NK-92 treated with Interleukin-12 subunit alpha and Interleukin-12 subunit beta, amount 100 ng/mL, for 24 hours (cell line): ENCODE measurements at regions not wholly inside any gene's neighbourhood (a gene's known extent, or its start where the extent isn't known, plus 50 kb on each side); places are given as distances from the start of the nearest gene placed in this dataset.
"Not testable (repeated sequence)": the region's sequence is repeated elsewhere in the genome, so short reads cannot be mapped to it uniquely, and the experiment has no call there.

ENCODE experiments used
- DNase-seq: peaks from one replicate; lab custom pipeline; 2025; lab: John Stamatoyannopoulos, UW

- DNase-seq: no peak
Measured at GRCh38 chr7:28329661-28330363, 82.5 kb upstream of the CREB5 start.

GRCh38 chr7:28330384-28331070 is 81.8 kb upstream of the CREB5 start:
- no peak for DNase-seq

GRCh38 chr7:28332046-28332445 is 80.3 kb upstream of the CREB5 start:
- no peak for DNase-seq

DNA sequence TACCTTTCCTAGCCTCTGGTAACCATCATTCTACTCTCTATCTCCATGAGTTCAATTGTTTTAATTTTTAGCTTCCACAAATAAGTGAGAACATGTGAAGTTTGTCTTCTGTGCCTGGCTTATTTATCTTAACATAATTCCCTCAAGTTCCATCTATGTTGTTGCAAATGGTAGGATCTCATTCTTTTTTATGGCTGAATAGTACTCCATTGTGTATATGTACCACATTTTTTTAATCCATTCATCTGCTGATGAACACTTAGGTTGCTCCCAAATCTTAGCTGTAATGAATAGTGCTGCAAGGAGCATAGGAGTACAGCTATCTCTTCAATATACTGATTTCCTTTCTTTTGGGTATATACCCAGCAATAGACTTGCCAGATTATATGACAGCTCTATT is 78.8 kb upstream of the CREB5 start:
- not testable (repeated sequence) for DNase-seq

DNA sequence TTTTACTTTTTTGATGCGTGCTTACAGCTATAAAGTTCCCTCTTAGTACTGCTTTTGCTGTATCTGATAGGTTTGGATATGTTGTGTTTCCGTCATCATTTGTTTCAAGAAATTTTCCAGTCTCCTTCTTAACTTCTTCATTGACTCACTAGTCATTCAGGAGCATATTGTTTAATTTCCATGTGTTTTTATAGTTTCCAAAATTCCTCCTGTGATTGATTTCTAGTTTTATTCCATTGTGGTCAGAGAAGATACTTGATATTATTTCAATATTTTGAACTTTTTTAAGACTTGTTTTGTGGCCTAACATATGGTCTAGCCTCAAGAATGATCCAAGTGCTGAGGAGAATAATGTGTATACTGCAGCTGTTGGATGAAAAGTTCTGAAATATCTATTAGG is 75.5 kb upstream of the CREB5 start:
- no peak for DNase-seq

- no peak for DNase-seq
Measured at GRCh38 chr7:28338041-28338440, 74.3 kb upstream of the CREB5 start.

- DNase-seq: no peak
Measured at GRCh38 chr7:28343462-28343861, 68.9 kb upstream of the CREB5 start.

DNA sequence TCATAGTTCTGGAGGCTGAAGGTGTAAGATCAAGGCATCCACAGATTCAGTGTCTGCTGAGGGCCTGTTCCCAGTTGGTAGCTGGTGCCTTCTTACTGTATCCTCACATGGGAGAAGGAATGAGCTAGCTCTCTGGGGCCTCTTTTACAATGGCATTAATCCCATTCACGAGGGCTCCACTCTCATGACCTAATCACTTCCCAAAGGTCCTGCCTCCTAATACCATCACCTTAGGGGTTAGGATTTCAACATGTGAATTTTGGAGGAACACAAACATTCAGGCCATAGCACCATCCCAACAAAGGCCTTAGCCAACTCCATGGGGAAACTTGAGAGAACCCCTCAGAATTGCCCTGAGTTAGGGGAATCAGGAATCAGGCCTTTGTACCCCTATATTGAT is 66.1 kb upstream of the CREB5 start:
- no peak for DNase-seq

DNA sequence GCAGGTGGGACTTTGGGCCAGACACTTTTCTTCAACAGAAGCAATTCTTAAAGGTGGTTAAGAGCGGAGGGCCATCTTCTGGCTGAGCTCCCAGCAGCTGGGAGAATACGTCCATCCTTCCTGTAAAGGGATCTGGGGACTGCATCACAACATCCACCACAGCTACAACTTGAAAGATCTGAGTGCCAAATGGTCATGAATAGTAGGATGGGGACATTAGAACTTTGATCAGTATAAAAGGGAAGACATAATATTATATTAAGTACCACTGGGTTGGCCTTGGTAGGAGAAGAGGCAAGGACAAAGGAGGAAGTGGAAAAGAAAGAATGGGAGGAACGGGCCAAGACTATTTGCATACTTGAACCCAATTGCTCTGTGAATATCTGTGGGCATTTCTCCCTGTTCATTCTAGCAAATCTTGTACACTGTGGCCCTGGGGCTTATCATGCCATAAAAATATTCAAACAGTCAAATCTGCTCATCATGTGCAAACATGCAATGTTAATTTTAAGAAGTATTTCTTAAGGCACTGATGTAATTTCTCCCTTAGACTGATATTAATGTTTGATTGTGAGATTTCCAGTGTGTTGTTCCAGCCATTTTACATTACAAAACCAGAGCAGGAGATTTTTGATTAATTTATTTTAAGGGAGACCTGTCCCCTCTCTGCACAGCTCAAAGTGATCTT is 65.5 kb upstream of the CREB5 start:
- DNase-seq: no peak

DNA sequence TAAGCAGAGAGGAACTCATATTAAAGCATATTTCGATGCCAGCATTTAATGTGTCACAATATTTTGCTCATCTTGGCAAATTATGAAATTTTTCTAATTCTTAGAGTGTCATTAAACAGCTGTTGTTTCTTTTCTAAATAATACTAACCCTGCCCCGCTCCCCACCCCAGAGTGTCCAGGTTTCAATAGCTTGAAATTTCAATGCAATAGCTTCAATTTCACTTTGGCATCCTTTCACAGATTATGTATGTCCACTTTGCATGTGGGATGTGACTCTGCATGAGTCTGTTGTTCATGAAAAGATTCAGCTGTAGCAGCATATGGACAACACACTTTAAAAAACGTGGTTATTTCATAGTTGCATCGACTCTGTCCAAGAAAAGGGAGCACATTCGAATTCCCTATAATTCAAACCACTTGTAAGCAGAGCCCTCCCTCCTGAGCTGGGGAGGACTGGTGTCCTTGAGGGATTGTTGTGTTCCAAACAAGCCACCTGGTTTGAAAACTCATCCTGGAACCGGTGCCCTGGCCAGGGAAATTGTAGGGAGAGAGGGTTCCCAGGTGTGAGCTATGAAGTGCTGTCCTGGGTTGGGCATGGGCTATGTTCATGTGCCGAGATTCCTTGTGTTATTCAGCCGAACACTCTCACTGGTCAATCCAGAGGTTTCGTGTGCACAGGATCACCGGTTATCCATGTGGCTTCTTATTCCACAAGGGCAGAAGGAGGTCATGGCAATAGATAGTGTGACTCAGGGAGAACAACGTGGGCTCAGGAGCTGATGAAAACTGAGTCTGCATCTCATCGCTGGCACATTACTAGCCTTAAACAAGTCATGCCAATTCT is 64.6 kb upstream of the CREB5 start:
- no peak for DNase-seq

GRCh38 chr7:28348636-28349035 is 63.7 kb upstream of the CREB5 start:
- DNase-seq: no peak

GRCh38 chr7:28349637-28350036 is 62.7 kb upstream of the CREB5 start:
- no peak for DNase-seq

- DNase-seq: no peak
Measured at GRCh38 chr7:28350662-28351061, 61.7 kb upstream of the CREB5 start.

DNA sequence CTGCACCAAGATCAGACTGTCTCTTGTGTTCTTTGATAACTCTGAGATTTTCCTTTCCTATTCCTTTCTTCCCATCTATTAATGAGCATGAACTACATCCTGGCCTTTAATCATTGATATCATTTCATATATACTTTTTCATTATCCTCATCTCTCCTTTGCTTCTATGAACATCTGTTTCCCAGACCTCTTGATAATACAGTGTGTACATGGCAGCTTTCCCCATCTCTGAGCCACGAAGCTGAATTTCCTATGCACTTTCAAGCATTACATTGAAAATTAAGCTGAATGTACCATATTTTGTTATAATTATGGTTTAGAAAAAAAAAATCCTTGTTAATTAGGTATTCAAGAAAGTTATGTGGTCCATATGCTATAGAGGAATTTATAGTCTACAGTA is 60.9 kb upstream of the CREB5 start:
- no peak for DNase-seq

DNA sequence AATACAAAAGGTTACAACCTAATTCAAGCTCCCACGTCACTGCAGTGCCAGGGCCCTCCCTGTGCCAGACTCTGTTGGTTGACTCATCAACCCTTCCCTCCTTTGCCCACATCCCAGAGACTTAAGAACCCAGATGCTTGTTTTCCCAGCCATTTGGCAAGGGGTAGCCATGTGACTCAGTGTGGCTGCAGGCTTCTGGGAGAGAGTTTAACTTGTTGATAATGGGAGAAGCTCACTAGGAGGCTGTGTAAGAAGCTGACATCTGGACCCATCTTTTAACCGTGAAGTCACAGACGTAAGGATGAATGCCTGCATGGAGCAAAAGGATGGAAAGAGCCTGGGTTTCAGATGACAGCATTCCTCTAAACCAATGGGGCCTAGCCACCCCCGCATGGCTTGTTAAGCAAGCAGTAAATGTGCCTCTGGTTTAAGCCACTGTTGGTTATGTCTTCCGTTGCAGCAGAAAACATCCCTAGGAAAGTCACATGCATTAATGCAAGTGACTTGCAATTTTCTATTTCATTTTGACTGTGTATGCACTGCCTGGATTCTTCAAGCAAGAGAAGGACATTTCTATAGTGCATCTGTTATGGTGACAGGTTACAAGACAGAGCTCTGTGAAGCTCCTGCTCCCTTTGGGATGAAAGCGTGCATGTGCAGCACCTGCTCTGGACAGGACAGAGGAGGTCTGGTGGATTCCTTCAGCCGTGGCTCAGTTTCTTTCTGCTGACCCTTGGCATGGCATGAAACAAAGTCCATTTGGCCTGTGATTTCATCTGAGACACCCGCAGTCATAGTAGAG is 57.5 kb upstream of the CREB5 start:
- DNase-seq: no peak

- no peak for DNase-seq
Measured at GRCh38 chr7:28355635-28356319, 56.5 kb upstream of the CREB5 start.

- no peak for DNase-seq
Measured at GRCh38 chr7:28356619-28357018, 55.7 kb upstream of the CREB5 start.

DNA sequence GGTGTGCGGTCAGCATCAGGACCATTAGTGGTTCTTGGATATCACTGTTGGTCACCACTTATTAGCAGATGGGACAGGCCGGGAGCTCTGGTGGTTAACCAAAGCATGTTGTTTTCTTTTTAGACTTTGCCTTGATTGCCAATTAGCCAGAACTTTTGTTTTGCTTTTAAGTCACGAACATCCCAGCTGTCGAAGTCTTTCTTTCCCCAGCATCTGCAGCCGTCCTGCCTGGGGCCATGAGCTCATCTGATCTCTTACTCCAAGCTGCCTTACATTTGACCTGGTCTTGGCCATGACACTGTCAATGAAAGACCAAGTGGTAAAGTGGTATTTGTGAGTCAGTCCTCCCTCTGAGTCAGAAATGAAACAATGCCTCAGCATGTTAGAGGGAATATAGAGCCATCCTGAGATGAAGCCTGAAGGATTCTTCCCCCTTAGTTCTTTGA is 53.9 kb upstream of the CREB5 start:
- DNase-seq: no peak

DNA sequence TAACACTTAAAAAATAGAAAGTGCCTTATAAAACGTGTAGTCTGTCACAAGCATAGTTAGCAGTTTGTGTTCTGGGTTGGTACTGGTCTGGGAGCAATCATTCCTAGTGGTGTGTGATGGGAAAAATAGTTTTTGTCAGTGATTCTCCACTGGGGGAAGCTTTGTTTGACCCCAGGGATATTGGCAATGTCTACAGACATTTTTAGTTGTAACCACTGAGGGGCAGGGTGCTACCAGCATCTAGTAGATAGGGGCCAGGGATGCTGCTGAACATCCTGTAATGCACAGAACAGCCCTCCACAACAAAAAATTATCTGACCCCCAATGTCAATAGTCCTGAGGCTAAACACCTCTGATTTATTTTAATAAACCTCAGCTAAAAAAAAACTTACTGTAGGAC is 51.6 kb upstream of the CREB5 start:
- DNase-seq: no peak

GRCh38 chr7:28361551-28361950 is 50.8 kb upstream of the CREB5 start:
- DNase-seq: no peak

DNA sequence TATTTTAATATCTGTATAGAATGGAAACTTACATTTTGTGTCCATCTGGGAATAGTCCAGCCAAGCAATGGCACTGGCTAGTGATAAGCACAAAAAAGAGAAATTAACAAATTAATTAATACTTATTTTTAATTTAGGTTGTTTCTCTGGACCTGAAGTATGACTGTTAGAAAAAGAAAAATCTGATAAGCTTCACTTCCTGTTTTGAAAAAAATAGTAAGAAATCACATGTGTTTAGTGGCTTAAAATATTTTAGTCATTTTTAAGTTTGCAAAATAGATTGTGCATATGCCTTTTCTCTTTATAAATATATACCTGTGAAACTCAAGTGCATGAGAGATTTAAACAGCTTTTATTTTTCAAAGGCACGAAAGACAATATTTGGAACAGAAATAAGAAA is 50.1 kb upstream of the CREB5 start:
- DNase-seq: no peak
